WTC11 (cell line): ENCODE measurements at regions not wholly inside any gene's neighbourhood (a gene's known extent, or its start where the extent isn't known, plus 50 kb on each side); places are given as distances from the start of the nearest gene placed in this dataset.

Experiments
- CREB1 ChIP-seq: sonication (generic); formaldehyde crosslinking; IDR thresholded peaks from 2 replicates; pipeline ENCODE4 v1.8.0; 2023; ENCODE audit warnings: mild to moderate bottlenecking, missing genetic modification reagents
- FOXK1 ChIP-seq: sonication (generic); formaldehyde crosslinking; IDR thresholded peaks from 2 replicates; pipeline ENCODE4 v1.8.0; 2022; ENCODE audit warnings: mild to moderate bottlenecking, moderate library complexity, missing genetic modification reagents
- FOXP1 ChIP-seq: sonication (generic); formaldehyde crosslinking; IDR thresholded peaks from 2 replicates; pipeline ENCODE4 v1.8.0; 2022; ENCODE audit warnings: missing genetic modification reagents, mild to moderate bottlenecking, moderate library complexity, borderline replicate concordance
- TEAD4 ChIP-seq: sonication (generic); formaldehyde crosslinking; IDR thresholded peaks from 2 replicates; pipeline ENCODE4 v1.8.0; 2022; ENCODE audit warnings: mild to moderate bottlenecking, missing genetic modification reagents
- TF ChIP-seq, protein P1 (sequence below): sonication (generic); formaldehyde crosslinking; IDR thresholded peaks from 2 replicates; pipeline ENCODE4 v1.8.0; 2022; ENCODE audit warnings: mild to moderate bottlenecking, missing genetic modification reagents
- TF ChIP-seq, protein P2 (sequence below): fragments of 250-450 bp; sonication (Bioruptor Pico); IDR thresholded peaks from 2 replicates; pipeline ENCODE4 v1.9.0; 2021; ENCODE audit warnings: moderate library complexity, mild to moderate bottlenecking, inconsistent platforms, borderline replicate concordance

DNA sequence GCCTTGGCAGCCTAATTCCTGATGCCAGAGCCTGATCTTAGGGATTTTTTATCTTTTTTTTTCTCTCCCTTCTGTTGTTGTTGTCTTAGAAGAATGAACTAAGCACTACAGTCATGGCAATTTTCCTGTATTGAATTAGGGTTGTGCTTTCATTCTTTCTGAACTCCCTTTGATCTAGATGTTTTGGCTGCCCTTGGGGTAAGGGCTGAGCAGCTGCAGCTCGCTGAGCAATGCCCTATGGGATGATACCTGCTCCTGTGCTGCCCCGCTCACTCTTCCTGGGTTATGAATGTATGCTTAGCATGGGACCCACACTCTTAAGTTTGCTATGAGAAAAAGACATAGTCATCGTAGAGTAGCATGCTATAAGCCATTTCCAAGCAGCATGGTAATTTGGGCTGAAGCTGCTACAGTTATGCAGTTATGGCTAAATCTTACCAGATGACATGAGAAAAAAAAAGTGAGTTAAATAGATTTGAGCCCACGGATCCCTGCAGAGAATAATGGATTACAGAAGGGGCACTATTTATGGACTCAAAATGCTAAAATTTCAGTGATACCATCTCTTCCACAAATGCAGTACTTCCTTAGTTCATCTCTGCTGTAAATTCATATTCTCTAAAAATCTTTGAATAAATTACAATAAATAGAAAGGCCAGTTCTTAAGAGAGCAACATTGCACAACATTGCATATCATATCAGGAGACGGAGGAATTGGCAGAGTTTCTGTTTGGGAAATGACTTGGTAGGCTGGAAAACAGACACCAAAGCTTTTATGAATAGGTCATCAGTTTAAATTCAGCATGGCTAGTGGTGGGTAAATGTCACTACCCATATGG is 79.2 kb upstream of the PTHLH start:
- TF ChIP-seq TEAD4 (no peak), FOXK1 (no peak), FOXP1 (CRISPR knock-in tag) (no peak), CREB1 (CRISPR knock-in tag) (no peak)
- TF ChIP-seq, protein P1, sequence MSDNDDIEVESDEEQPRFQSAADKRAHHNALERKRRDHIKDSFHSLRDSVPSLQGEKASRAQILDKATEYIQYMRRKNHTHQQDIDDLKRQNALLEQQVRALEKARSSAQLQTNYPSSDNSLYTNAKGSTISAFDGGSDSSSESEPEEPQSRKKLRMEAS (CRISPR knock-in tag): no peak
- TF ChIP-seq, protein P2, sequence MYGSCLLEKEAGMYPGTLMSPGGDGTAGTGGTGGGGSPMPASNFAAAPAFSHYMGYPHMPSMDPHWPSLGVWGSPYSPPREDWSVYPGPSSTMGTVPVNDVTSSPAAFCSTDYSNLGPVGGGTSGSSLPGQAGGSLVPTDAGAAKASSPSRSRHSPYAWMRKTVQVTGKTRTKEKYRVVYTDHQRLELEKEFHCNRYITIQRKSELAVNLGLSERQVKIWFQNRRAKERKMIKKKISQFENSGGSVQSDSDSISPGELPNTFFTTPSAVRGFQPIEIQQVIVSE (CRISPR knock-in tag): no peak
